ENCODE measurements at regions not wholly inside any gene's neighbourhood (a gene's known extent, or its start where the extent isn't known, plus 50 kb on each side); places are given as distances from the start of the nearest gene placed in this dataset.
"Not testable (repeated sequence)": the region's sequence is repeated elsewhere in the genome, so short reads cannot be mapped to it uniquely, and the experiment has no call there.

- Histone ChIP-seq H3K4me1 (ENCODE audit: low read length) (no peaks in the 10 kb centered on the region), H3K9me2 (replicated peaks; ENCODE audit: insufficient read depth, low read length) (no peaks in the 10 kb centered on the region), H3K9ac (ENCODE audit: low read length) (no peak overlapping the region), H4K20me1 (ENCODE audit: insufficient read depth, low read length) (no peaks in the 10 kb centered on the region), H3K79me2 (ENCODE audit: low read length) (no peaks in the 10 kb centered on the region), H3K27me3 (replicated peaks; ENCODE audit: insufficient read depth, low read length) (no peaks in the 10 kb centered on the region), H3K4me3 (ENCODE audit: low read length) (no peak overlapping the region), H3F3A (ENCODE audit: insufficient read depth, low read length) (no peaks in the 10 kb centered on the region), H2AFZ (ENCODE audit: low read length) (no peak overlapping the region), H3K9me3 (replicated peaks; ENCODE audit: insufficient read depth, low read length) (no peaks in the 10 kb centered on the region), H3K27ac (ENCODE audit: low read length) (no peak overlapping the region), H3K36me3 (replicated peaks; ENCODE audit: insufficient read depth, low read length) (no peaks in the 10 kb centered on the region), H3K4me2 (ENCODE audit: low read depth, low read length) (no peak overlapping the region)
- no peak for DNase-seq
- TF ChIP-seq EZH2phosphoT487 (IDR thresholded peaks at IDR 0.05; ENCODE audit: low read length) (no peak), CTCF (IDR thresholded peaks at IDR 0.05; ENCODE audit: low read length) (no peak), EZH2 (optimal IDR thresholded peaks at IDR 0.05; ENCODE audit: low read depth, low read length) (no peak)
Observed at GRCh38 chr7:79979437-79979836, 155.2 kb upstream of the GNAI1 start.

DNA sequence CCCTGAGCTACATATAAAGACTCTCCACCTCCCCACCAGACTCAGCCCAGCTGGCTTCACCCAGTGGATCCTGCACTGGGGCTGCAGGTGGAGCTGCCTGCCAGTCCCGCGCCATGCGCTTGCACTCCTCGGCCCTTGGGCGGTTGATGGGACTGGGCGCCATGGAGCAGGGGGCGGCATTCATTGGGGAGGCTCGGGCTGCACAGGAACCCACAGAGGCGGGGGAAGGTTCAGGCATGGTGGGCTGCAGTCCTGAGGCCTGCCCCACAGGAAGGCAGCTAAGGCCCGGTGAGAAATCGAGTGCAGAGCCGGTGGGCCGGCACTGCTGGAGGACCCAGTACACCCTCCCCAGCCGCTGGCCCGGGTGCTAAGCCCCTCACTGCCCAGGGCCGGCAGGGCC is 157.2 kb upstream of the GNAI1 start:
- no peak for TF ChIP-seq CTCF (IDR thresholded peaks at IDR 0.05; ENCODE audit: low read length)
- no peak for TF ChIP-seq EZH2 (optimal IDR thresholded peaks at IDR 0.05; ENCODE audit: low read depth, low read length)
- TF ChIP-seq EZH2phosphoT487 (IDR thresholded peaks at IDR 0.05; ENCODE audit: low read length): no peak
- H3F3A ChIP-seq (ENCODE audit: insufficient read depth, low read length): no peaks in the 10 kb centered on the region
- no peak overlapping the region for H3K27ac ChIP-seq (ENCODE audit: low read length)
- H3K9me3 ChIP-seq (replicated peaks; ENCODE audit: insufficient read depth, low read length): no peaks in the 10 kb centered on the region
- no peaks in the 10 kb centered on the region for H3K27me3 ChIP-seq (replicated peaks; ENCODE audit: insufficient read depth, low read length)
- no peak overlapping the region for H3K4me2 ChIP-seq (ENCODE audit: low read depth, low read length)
- H3K9ac ChIP-seq (ENCODE audit: low read length): no peak overlapping the region
- H3K4me3 ChIP-seq (ENCODE audit: low read length): no peak overlapping the region
- no peaks in the 10 kb centered on the region for H3K9me2 ChIP-seq (replicated peaks; ENCODE audit: insufficient read depth, low read length)
- no peak for DNase-seq
- H4K20me1 ChIP-seq (ENCODE audit: insufficient read depth, low read length): no peaks in the 10 kb centered on the region
- H3K4me1 ChIP-seq (ENCODE audit: low read length): no peaks in the 10 kb centered on the region
- H3K36me3 ChIP-seq (replicated peaks; ENCODE audit: insufficient read depth, low read length): no peaks in the 10 kb centered on the region
- H3K79me2 ChIP-seq (ENCODE audit: low read length): no peaks in the 10 kb centered on the region
- H2AFZ ChIP-seq (ENCODE audit: low read length): no peak overlapping the region

DNA sequence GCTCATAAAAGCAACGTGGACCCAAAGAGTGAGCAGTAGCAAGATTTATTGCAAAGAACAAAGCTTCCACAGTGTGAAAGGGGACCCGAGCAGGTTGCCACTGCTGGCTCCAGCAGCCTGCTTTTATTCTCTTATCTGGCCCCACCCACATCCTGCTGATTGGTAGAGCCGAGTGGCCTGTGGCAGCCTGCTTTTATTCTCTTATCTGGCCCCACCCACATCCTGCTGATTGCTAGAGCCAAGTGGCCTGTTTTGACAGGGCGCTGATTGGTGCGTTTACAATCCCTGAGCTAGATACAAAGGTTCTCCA is 158.0 kb upstream of the GNAI1 start:
- H3K36me3 ChIP-seq (replicated peaks; ENCODE audit: insufficient read depth, low read length); H2AFZ ChIP-seq (ENCODE audit: low read length); H3K4me3 ChIP-seq (ENCODE audit: low read length); H3K27me3 ChIP-seq (replicated peaks; ENCODE audit: insufficient read depth, low read length); H3K27ac ChIP-seq (ENCODE audit: low read length); H3F3A ChIP-seq (ENCODE audit: insufficient read depth, low read length); H3K79me2 ChIP-seq (ENCODE audit: low read length); H3K4me1 ChIP-seq (ENCODE audit: low read length); H3K9me2 ChIP-seq (replicated peaks; ENCODE audit: insufficient read depth, low read length); H3K4me2 ChIP-seq (ENCODE audit: low read depth, low read length); H4K20me1 ChIP-seq (ENCODE audit: insufficient read depth, low read length); H3K9ac ChIP-seq (ENCODE audit: low read length); DNase-seq; H3K9me3 ChIP-seq (replicated peaks; ENCODE audit: insufficient read depth, low read length): not testable (repeated sequence)

- not testable (repeated sequence) for H3K9ac ChIP-seq (ENCODE audit: low read length); H3F3A ChIP-seq (ENCODE audit: insufficient read depth, low read length); H3K9me3 ChIP-seq (replicated peaks; ENCODE audit: insufficient read depth, low read length); H3K9me2 ChIP-seq (replicated peaks; ENCODE audit: insufficient read depth, low read length); H3K79me2 ChIP-seq (ENCODE audit: low read length); H2AFZ ChIP-seq (ENCODE audit: low read length); H3K4me1 ChIP-seq (ENCODE audit: low read length); H3K4me2 ChIP-seq (ENCODE audit: low read depth, low read length); H3K27ac ChIP-seq (ENCODE audit: low read length); H4K20me1 ChIP-seq (ENCODE audit: insufficient read depth, low read length); H3K27me3 ChIP-seq (replicated peaks; ENCODE audit: insufficient read depth, low read length); DNase-seq; H3K4me3 ChIP-seq (ENCODE audit: low read length); H3K36me3 ChIP-seq (replicated peaks; ENCODE audit: insufficient read depth, low read length)
Observed at GRCh38 chr7:79975986-79976710, 158.5 kb upstream of the GNAI1 start.
